Caco-2 (cell line): ENCODE measurements at regions not wholly inside any gene's neighbourhood (a gene's known extent, or its start where the extent isn't known, plus 50 kb on each side); places are given as distances from the start of the nearest gene placed in this dataset.

Experiments
- BruUV-seq: library from RNA; stranded (reverse); fragments of 400-500 nt; replicated peaks from 2 replicates; lab custom pipeline; 2021; lab: Mats Ljungman, UMichigan
- CTCF ChIA-PET: fragments of 300-600 bp; sonication (Branson Sonifier 250); formaldehyde crosslinking; loops from one replicate; lab custom pipeline; 2022; ENCODE audit warnings: antibody characterized with exemption; lab: Charles Lee
- POLR2A ChIA-PET: fragments of 300-600 bp; sonication (Branson Sonifier 250); formaldehyde crosslinking; loops from one replicate; lab custom pipeline; 2022; ENCODE audit warnings: antibody characterized with exemption; lab: Charles Lee
- DNase-seq, 2 experiments: peaks; one replicate each; pipeline versions ENCODE4 v3.0.0 to v3.0.0-alpha.2; 2020 to 2022
- H3K27me3 ChIP-seq: replicated peaks from 2 replicates; pipeline ENCODE4 v1.6.0; 2011; ENCODE audit warnings: low read length; ENCODE audit not compliant: control insufficient read depth, insufficient read depth
- H3K36me3 ChIP-seq: 2 replicates; pipeline ENCODE4 v1.5.1; 2011; ENCODE audit warnings: low read length; ENCODE audit not compliant: control insufficient read depth, insufficient read depth
- H3K4me1 ChIP-seq: fragments of 250-450 bp; sonication (Bioruptor Pico); 2 replicates; pipeline ENCODE4 v1.5.1; 2020; ENCODE audit warnings: mild to moderate bottlenecking
- H3K4me3 ChIP-seq: 2 replicates; pipeline ENCODE4 v1.5.1; 2011; ENCODE audit warnings: low read depth, mild to moderate bottlenecking, control low read depth, low read length
- H3K9me3 ChIP-seq: fragments of 250-450 bp; sonication (Bioruptor Pico); 2 replicates; pipeline ENCODE4 v1.5.1; 2020; ENCODE audit warnings: mild to moderate bottlenecking, moderate library complexity
- H3K27ac Mint-ChIP-seq: one replicate; pipeline ENCODE4 v1.8.0; 2022; ENCODE audit warnings: mixed read lengths; ENCODE audit not compliant: unreplicated experiment
- H3K27me3 Mint-ChIP-seq: one replicate; pipeline ENCODE4 v1.8.0; 2022; ENCODE audit warnings: mixed read lengths; ENCODE audit not compliant: insufficient read depth, unreplicated experiment
- H3K36me3 Mint-ChIP-seq: one replicate; pipeline ENCODE4 v1.8.0; 2022; ENCODE audit warnings: mild to moderate bottlenecking, mixed read lengths; ENCODE audit not compliant: insufficient read depth, unreplicated experiment
- H3K4me1 Mint-ChIP-seq: one replicate; pipeline ENCODE4 v1.8.0; 2022; ENCODE audit warnings: low read depth, mixed read lengths; ENCODE audit not compliant: unreplicated experiment
- H3K4me3 Mint-ChIP-seq: one replicate; pipeline ENCODE4 v1.8.0; 2022; ENCODE audit warnings: mild to moderate bottlenecking, moderate library complexity, mixed read lengths; ENCODE audit not compliant: unreplicated experiment
- H3K9me3 Mint-ChIP-seq: one replicate; pipeline ENCODE4 v1.8.0; 2022; ENCODE audit warnings: mixed read lengths; ENCODE audit not compliant: unreplicated experiment
- CTCF ChIP-seq, 2 experiments: fragments of 200-600 bp in 1 of 2; IDR thresholded peaks; 1 replicate in 1 of 2; 2 replicates in 1 of 2; pipeline versions ENCODE4 v1.5.1 to v1.8.0; 2011 to 2022; ENCODE audit warnings: antibody characterized with exemption in 1 of 2, control low read depth in 1 of 2, inconsistent platforms in 1 of 2, low read depth in 1 of 2, low read length in 1 of 2, mild to moderate bottlenecking in 1 of 2, moderate library complexity in 1 of 2; ENCODE audit not compliant: insufficient read depth in 1 of 2, severe bottlenecking in 1 of 2, unreplicated experiment in 1 of 2
- intact Hi-C: fragments of 100-400 bp; cut with micrococcal nuclease; formaldehyde crosslinking; loops from one replicate; pipeline ENCODE4 v1.10.0; 2022; ENCODE audit not compliant: unreplicated experiment

- BruUV-seq: no TSS peak
- no peak for TF ChIP-seq CTCF (IDR thresholded peaks at IDR 0.05; ENCODE audit: insufficient read depth in 1 of 2, low read depth in 1 of 2, low read length in 1 of 2, severe bottlenecking in 1 of 2, unreplicated experiment in 1 of 2)
- Mint-ChIP-seq H3K27me3 (no peaks in the 10 kb centered on the region), H3K27ac (no peak overlapping the region), H3K9me3 (no peaks in the 10 kb centered on the region), H3K36me3 (no peaks in the 10 kb centered on the region), H3K4me3 (no peak overlapping the region), H3K4me1 (no peaks in the 10 kb centered on the region)
- H3K36me3 ChIP-seq: no peaks in the 10 kb centered on the region
- no peaks in the 10 kb centered on the region; the same call in 1 of the 2 replicates for H3K9me3 ChIP-seq
- no peaks in the 10 kb centered on the region for H3K4me1 ChIP-seq
- CTCF ChIA-PET: no interaction called here
- POLR2A ChIA-PET: no interaction called here
- intact Hi-C loops: no loop called here
- H3K4me3 ChIP-seq: no peak overlapping the region
- no peak for DNase-seq
- no peaks in the 10 kb centered on the region for H3K27me3 ChIP-seq
These were observed 303.9 kb downstream of the C16orf95 start for GRCh38 chr16:87012954-87013938.

- Mint-ChIP-seq H3K4me3 (no peak overlapping the region), H3K36me3 (no peaks in the 10 kb centered on the region), H3K4me1 (no peaks in the 10 kb centered on the region), H3K27ac (no peak overlapping the region), H3K9me3 (no peaks in the 10 kb centered on the region), H3K27me3 (no peaks in the 10 kb centered on the region)
- no peaks in the 10 kb centered on the region for H3K36me3 ChIP-seq
- no peak for TF ChIP-seq CTCF (IDR thresholded peaks at IDR 0.05; ENCODE audit: insufficient read depth in 1 of 2, low read depth in 1 of 2, low read length in 1 of 2, severe bottlenecking in 1 of 2, unreplicated experiment in 1 of 2)
- no peak for DNase-seq
- BruUV-seq: no TSS peak
- ChIA-PET POLR2A (no interaction called here), CTCF (no interaction called here)
- intact Hi-C loops: no loop called here
- no peaks in the 10 kb centered on the region for H3K27me3 ChIP-seq
- H3K9me3 ChIP-seq: no peaks in the 10 kb centered on the region
- H3K4me1 ChIP-seq: no peaks in the 10 kb centered on the region
- H3K4me3 ChIP-seq: no peak overlapping the region
These were observed 303.1 kb downstream of the C16orf95 start for GRCh38 chr16:87014112-87014511.

GRCh38 chr16:87015021-87015420 is 302.2 kb downstream of the C16orf95 start:
- no peaks in the 10 kb centered on the region for H3K4me1 ChIP-seq
- no peaks in the 10 kb centered on the region for H3K9me3 ChIP-seq
- Mint-ChIP-seq H3K27me3 (no peaks in the 10 kb centered on the region), H3K4me1 (no peaks in the 10 kb centered on the region), H3K9me3 (no peaks in the 10 kb centered on the region), H3K36me3 (no peaks in the 10 kb centered on the region), H3K4me3 (no peak overlapping the region), H3K27ac (no peak overlapping the region)
- no peak overlapping the region for H3K4me3 ChIP-seq
- no peak for TF ChIP-seq CTCF (IDR thresholded peaks at IDR 0.05; ENCODE audit: insufficient read depth in 1 of 2, low read depth in 1 of 2, low read length in 1 of 2, severe bottlenecking in 1 of 2, unreplicated experiment in 1 of 2)
- H3K36me3 ChIP-seq: no peaks in the 10 kb centered on the region
- no peak for DNase-seq
- no TSS peak for BruUV-seq
- ChIA-PET POLR2A (no interaction called here), CTCF (no interaction called here)
- intact Hi-C loops: no loop called here
- no peaks in the 10 kb centered on the region for H3K27me3 ChIP-seq
